Thymus (tissue), 11 donors: ENCODE measurements at regions not wholly inside any gene's neighbourhood (a gene's known extent, or its start where the extent isn't known, plus 50 kb on each side); places are given as distances from the start of the nearest gene placed in this dataset.

Source experiments
- DNase-seq, 9 donors: peaks; one replicate each; pipeline ENCODE4 v3.0.0-alpha.2; 2013; ENCODE audit warnings: low spot score in 9 of 9, low read depth in 6 of 9, missing footprints in 1 of 9
- H3K27ac ChIP-seq, 2 donors: one replicate each; pipeline ENCODE4 v1.5.1; 2013; ENCODE audit warnings: control low read depth in 1 of 2, low read depth in 1 of 2, low read length in 1 of 2, mild to moderate bottlenecking in 1 of 2, moderate library complexity in 1 of 2
- H3K27me3 ChIP-seq, 2 donors: one replicate each; pipeline ENCODE4 v1.5.1; 2013; ENCODE audit warnings: low read length in 1 of 2; ENCODE audit not compliant: control insufficient read depth in 2 of 2, insufficient read depth in 1 of 2
- H3K36me3 ChIP-seq, 2 donors: one replicate each; pipeline ENCODE4 v1.5.1; 2013; ENCODE audit warnings: low read length in 1 of 2, mild to moderate bottlenecking in 1 of 2, moderate library complexity in 1 of 2; ENCODE audit not compliant: control insufficient read depth in 2 of 2, insufficient read depth in 2 of 2
- H3K4me1 ChIP-seq, 2 donors: one replicate each; pipeline ENCODE4 v1.5.1; 2013; ENCODE audit warnings: low read length in 2 of 2; ENCODE audit not compliant: control insufficient read depth in 2 of 2, insufficient read depth in 2 of 2
- H3K4me3 ChIP-seq, 2 donors: one replicate each; pipeline ENCODE4 v1.5.1; 2013; ENCODE audit warnings: low read length in 2 of 2, control low read depth in 1 of 2, mild to moderate bottlenecking in 1 of 2
- H3K9me3 ChIP-seq, 2 donors: one replicate each; pipeline ENCODE4 v1.5.1; 2013; ENCODE audit warnings: low read length in 1 of 2, mild to moderate bottlenecking in 1 of 2; ENCODE audit not compliant: control insufficient read depth in 2 of 2, insufficient read depth in 1 of 2
- WGBS: extraction: QIAGEN DNeasy Blood & Tissue Kit; methylation state at CpG from one replicate; pipeline ENCODE4 v1.1.7; 2013; 5-methylcytosine and 5-hydroxymethylcytosine counted together
- donor health status: healthy.

GRCh38 chr15:67917636-67918035, 77.8 kb upstream of the RNU6-1 start:
- Histone ChIP-seq H3K9me3 (peaks cover 0 to 11% of the 10 kb centered on the region in 2 donors), H3K27me3 (no peaks in the 10 kb centered on the region), H3K36me3 (no peaks in the 10 kb centered on the region), H3K27ac (no peak overlapping the region), H3K4me3 (no peak overlapping the region), H3K4me1 (no peaks in the 10 kb centered on the region)
- WGBS, result 94% methylated on average over 1 of the region's 1 CpG
- DNase-seq, result no peak

- no peak overlapping the region for H3K27ac ChIP-seq
- DNase-seq, result no peak
Measured at GRCh38 chr15:67918205-67918861, 78.5 kb upstream of the RNU6-1 start.

GRCh38 chr15:67920524-67921240, 80.8 kb upstream of the RNU6-1 start:
- Histone ChIP-seq H3K4me1 (no peaks in the 10 kb centered on the region), H3K36me3 (no peaks in the 10 kb centered on the region), H3K27ac (no peak overlapping the region), H3K4me3 (no peak overlapping the region), H3K9me3 (peaks cover 0 to 11% of the 10 kb centered on the region in 2 donors), H3K27me3 (no peaks in the 10 kb centered on the region)
- 96% methylated on average over 6 of the region's 6 CpGs for WGBS
- no peak for DNase-seq

More at GRCh38 chr15:67918205-67918861, 78.5 kb upstream of the RNU6-1 start:
- peaks cover 0 to 11% of the 10 kb centered on the region in 2 donors for H3K9me3 ChIP-seq
- no peaks in the 10 kb centered on the region for H3K36me3 ChIP-seq
- H3K4me1 ChIP-seq, result no peaks in the 10 kb centered on the region
- no peak overlapping the region for H3K4me3 ChIP-seq
- no peaks in the 10 kb centered on the region for H3K27me3 ChIP-seq
- WGBS, result 98% methylated on average over 10 of the region's 10 CpGs

- Histone ChIP-seq H3K4me1 (no peaks in the 10 kb centered on the region), H3K4me3 (no peak overlapping the region), H3K27ac (no peak overlapping the region), H3K9me3 (peaks cover 0 to 11% of the 10 kb centered on the region in 2 donors), H3K36me3 (no peaks in the 10 kb centered on the region), H3K27me3 (no peaks in the 10 kb centered on the region)
- WGBS, result 99% methylated on average over 7 of the region's 7 CpGs
- no peak for DNase-seq
Measured at GRCh38 chr15:67922106-67922675, 82.3 kb upstream of the RNU6-1 start.

- peaks cover 0 to 7% of the 10 kb centered on the region in 2 donors for H3K9me3 ChIP-seq
- no peak overlapping the region for H3K27ac ChIP-seq
- no peak overlapping the region for H3K4me3 ChIP-seq
- no peaks in the 10 kb centered on the region for H3K27me3 ChIP-seq
- no peaks in the 10 kb centered on the region for H3K4me1 ChIP-seq
- WGBS, result 98% methylated on average over 10 of the region's 10 CpGs
- no peaks in the 10 kb centered on the region for H3K36me3 ChIP-seq
- DNase-seq, result no peak
Measured at GRCh38 chr15:67922971-67923945, 83.4 kb upstream of the RNU6-1 start.

GRCh38 chr15:67924359-67924974, 84.6 kb upstream of the RNU6-1 start:
- Histone ChIP-seq H3K9me3 (no peaks in the 10 kb centered on the region), H3K27ac (no peak overlapping the region), H3K27me3 (no peaks in the 10 kb centered on the region), H3K36me3 (no peaks in the 10 kb centered on the region), H3K4me3 (no peak overlapping the region), H3K4me1 (no peaks in the 10 kb centered on the region)
- no peak for DNase-seq
- WGBS, result 97% methylated on average over 1 of the region's 1 CpG

GRCh38 chr15:67925182-67925581, 85.3 kb upstream of the RNU6-1 start:
- DNase-seq, result no peak
- WGBS, result 86% methylated on average over 7 of the region's 7 CpGs
- no peaks in the 10 kb centered on the region for H3K36me3 ChIP-seq
- no peaks in the 10 kb centered on the region for H3K4me1 ChIP-seq
- no peaks in the 10 kb centered on the region for H3K9me3 ChIP-seq
- no peaks in the 10 kb centered on the region for H3K27me3 ChIP-seq
- H3K27ac ChIP-seq, result no peak overlapping the region
- no peak overlapping the region for H3K4me3 ChIP-seq

GRCh38 chr15:67927501-67928168, 87.8 kb upstream of the RNU6-1 start:
- Histone ChIP-seq H3K9me3 (no peaks in the 10 kb centered on the region), H3K4me3 (no peak overlapping the region), H3K27ac (no peak overlapping the region), H3K4me1 (peaks cover 0 to 5% of the 10 kb centered on the region in 2 donors), H3K36me3 (no peaks in the 10 kb centered on the region), H3K27me3 (no peaks in the 10 kb centered on the region)
- no peak for DNase-seq
- 82% methylated on average over 9 of the region's 9 CpGs for WGBS
